ENCODE measurements at regions not wholly inside any gene's neighbourhood (a gene's known extent, or its start where the extent isn't known, plus 50 kb on each side); places are given as distances from the start of the nearest gene placed in this dataset.

- DNase-seq (no peak), ATAC-seq (ENCODE audit: low read depth) (no peak)
- Histone ChIP-seq H3K4me2 (replicated peaks; ENCODE audit: low read depth, low read length, poor library complexity, severe bottlenecking) (no peak overlapping the region), H3K27me3 (replicated peaks in 1 of 4; ENCODE audit: control extremely low read depth in 1 of 4, control insufficient read depth in 3 of 4, insufficient read depth in 4 of 4, low read length in 3 of 4) (no peaks in the 10 kb centered on the region), H3K9ac (ENCODE audit: low read length) (no peak overlapping the region), H3K9me3 (ENCODE audit: control extremely low read depth in 1 of 3, control insufficient read depth in 2 of 3, insufficient read depth in 1 of 3, low read length in 2 of 3) (no peaks in the 10 kb centered on the region), H3K4me1 (ENCODE audit: control insufficient read depth in 2 of 2, insufficient read depth in 2 of 2, low read length in 2 of 2) (no peaks in the 10 kb centered on the region), H3K36me3 (replicated peaks in 1 of 2; ENCODE audit: control extremely low read depth in 1 of 2, control insufficient read depth in 1 of 2, extremely low read depth in 1 of 2, insufficient read depth in 2 of 2, low read length in 1 of 2) (no peaks in the 10 kb centered on the region), H4K20me1 (ENCODE audit: control insufficient read depth, insufficient read depth, low read length, poor library complexity, severe bottlenecking) (no peaks in the 10 kb centered on the region), H3K4me3 (ENCODE audit: control extremely low read depth in 1 of 5, extremely low read depth in 1 of 5, insufficient read depth in 1 of 5, low read depth in 2 of 5, low read length in 4 of 5) (no peak overlapping the region), H3K79me2 (ENCODE audit: control insufficient read depth, insufficient read depth, low read length) (no peaks in the 10 kb centered on the region), H3K27ac (ENCODE audit: low read length in 2 of 2) (no peak overlapping the region), H2AFZ (ENCODE audit: insufficient read depth, low read depth, low read length, poor library complexity, severe bottlenecking) (no peak overlapping the region)
- Mint-ChIP-seq H3K4me3 (no peak overlapping the region), H3K27me3 (peaks cover 5% of the 10 kb centered on the region), H3K9me3 (ENCODE audit: insufficient read depth) (no peaks in the 10 kb centered on the region), H3K27ac (no peak overlapping the region), H3K4me1 (no peaks in the 10 kb centered on the region)
- ChIA-PET POLR2A (no interaction called here), CTCF (no interaction called here)
- TF ChIP-seq CTCF (IDR thresholded peaks at IDR 0.05) (no peak), EZH2 (IDR thresholded peaks at IDR 0.05; ENCODE audit: borderline replicate concordance, insufficient read depth, low read depth, low read length, poor library complexity, severe bottlenecking) (no peak)
- 67% methylated on average over 1 of the region's 2 CpGs for WGBS (ENCODE audit: insufficient coverage)
- intact Hi-C loops (cut with micrococcal nuclease) = no loop called here
Measured at GRCh38 chr7:115879171-115879570, 151.4 kb downstream of the TFEC start.

- ChIA-PET CTCF (no interaction called here), POLR2A (no interaction called here)
- Histone ChIP-seq H3K9me3 (ENCODE audit: control extremely low read depth in 1 of 3, control insufficient read depth in 2 of 3, insufficient read depth in 1 of 3, low read length in 2 of 3) (no peaks in the 10 kb centered on the region), H3K79me2 (ENCODE audit: control insufficient read depth, insufficient read depth, low read length) (no peaks in the 10 kb centered on the region), H3K36me3 (replicated peaks in 1 of 2; ENCODE audit: control extremely low read depth in 1 of 2, control insufficient read depth in 1 of 2, extremely low read depth in 1 of 2, insufficient read depth in 2 of 2, low read length in 1 of 2) (no peaks in the 10 kb centered on the region), H2AFZ (ENCODE audit: insufficient read depth, low read depth, low read length, poor library complexity, severe bottlenecking) (no peak overlapping the region), H3K9ac (ENCODE audit: low read length) (no peak overlapping the region), H4K20me1 (ENCODE audit: control insufficient read depth, insufficient read depth, low read length, poor library complexity, severe bottlenecking) (no peaks in the 10 kb centered on the region), H3K4me2 (replicated peaks; ENCODE audit: low read depth, low read length, poor library complexity, severe bottlenecking) (no peak overlapping the region), H3K27me3 (replicated peaks in 1 of 4; ENCODE audit: control extremely low read depth in 1 of 4, control insufficient read depth in 3 of 4, insufficient read depth in 4 of 4, low read length in 3 of 4) (peaks cover 0 to 2% (median 0%) of the 10 kb centered on the region in 4 experiments), H3K4me3 (ENCODE audit: control extremely low read depth in 1 of 5, extremely low read depth in 1 of 5, insufficient read depth in 1 of 5, low read depth in 2 of 5, low read length in 4 of 5) (no peak overlapping the region), H3K4me1 (ENCODE audit: control insufficient read depth in 2 of 2, insufficient read depth in 2 of 2, low read length in 2 of 2) (no peaks in the 10 kb centered on the region), H3K27ac (ENCODE audit: low read length in 2 of 2) (no peak overlapping the region)
- Mint-ChIP-seq H3K4me1 (no peaks in the 10 kb centered on the region), H3K4me3 (no peak overlapping the region), H3K27ac (no peak overlapping the region), H3K9me3 (ENCODE audit: insufficient read depth) (no peaks in the 10 kb centered on the region), H3K27me3 (peaks cover 3% of the 10 kb centered on the region)
- no peak for TF ChIP-seq CTCF (IDR thresholded peaks at IDR 0.05)
- TF ChIP-seq EZH2 (IDR thresholded peaks at IDR 0.05; ENCODE audit: borderline replicate concordance, insufficient read depth, low read depth, low read length, poor library complexity, severe bottlenecking) = no peak
- no peak for ATAC-seq (ENCODE audit: low read depth)
- DNase-seq = no peak
- intact Hi-C loops (cut with micrococcal nuclease) = no loop called here
Measured at GRCh38 chr7:115869801-115870200, 160.8 kb downstream of the TFEC start.
